Hematopoietic multipotent progenitor cell treated with erythropoietin and hydrocortisone succinate and interleukin-3 and kit ligand, for 15 days (in vitro differentiated cells): ENCODE measurements at regions not wholly inside any gene's neighbourhood (a gene's known extent, or its start where the extent isn't known, plus 50 kb on each side); places are given as distances from the start of the nearest gene placed in this dataset.
"Not testable (repeated sequence)": the region's sequence is repeated elsewhere in the genome, so short reads cannot be mapped to it uniquely, and the experiment has no call there.

Experiments used
- DNase-seq: peaks from one replicate; pipeline ENCODE4 v3.0.0-alpha.2; 2015; ENCODE audit warnings: low spot score

DNA sequence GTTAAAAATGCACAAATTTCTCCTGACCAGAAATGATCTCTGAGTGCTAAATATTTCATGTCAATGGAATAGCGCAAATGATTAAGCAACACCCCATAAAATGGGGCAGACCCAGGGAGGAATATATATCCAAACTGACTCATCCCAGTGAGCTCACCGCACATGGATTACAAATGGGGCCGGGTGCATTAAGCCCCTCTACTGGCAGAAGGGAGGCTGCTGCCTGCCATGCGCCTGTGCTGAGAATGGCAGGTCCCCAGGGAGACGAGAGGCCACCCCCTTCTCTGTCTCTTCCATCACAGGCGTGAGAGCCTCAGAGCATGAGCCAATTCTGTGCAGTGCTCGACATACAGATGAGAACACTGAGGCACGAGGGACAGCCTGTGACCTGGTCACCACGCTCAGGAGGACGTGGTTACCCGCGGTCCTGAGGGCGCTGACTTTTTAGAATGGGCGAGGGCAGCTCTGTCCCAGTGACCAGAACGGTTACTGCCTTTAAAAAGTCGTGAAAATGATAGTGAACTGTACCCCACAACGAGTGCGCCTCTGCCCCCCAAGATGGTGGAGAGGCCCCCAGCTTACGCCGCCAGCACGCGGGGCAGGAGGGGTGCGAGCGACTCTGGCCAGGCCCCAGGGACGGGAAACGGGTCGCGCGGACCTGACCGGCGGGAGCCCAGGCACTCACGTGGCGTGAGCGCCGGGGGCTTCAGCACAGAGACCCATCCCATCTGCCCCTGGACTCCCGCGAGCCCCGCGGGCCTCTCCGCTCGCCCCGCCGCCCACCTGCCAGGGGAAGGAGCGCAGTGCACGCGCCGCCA, 130.2 kb upstream of the ALDH3B2 start:
- DNase-seq, result not testable (repeated sequence)

DNA sequence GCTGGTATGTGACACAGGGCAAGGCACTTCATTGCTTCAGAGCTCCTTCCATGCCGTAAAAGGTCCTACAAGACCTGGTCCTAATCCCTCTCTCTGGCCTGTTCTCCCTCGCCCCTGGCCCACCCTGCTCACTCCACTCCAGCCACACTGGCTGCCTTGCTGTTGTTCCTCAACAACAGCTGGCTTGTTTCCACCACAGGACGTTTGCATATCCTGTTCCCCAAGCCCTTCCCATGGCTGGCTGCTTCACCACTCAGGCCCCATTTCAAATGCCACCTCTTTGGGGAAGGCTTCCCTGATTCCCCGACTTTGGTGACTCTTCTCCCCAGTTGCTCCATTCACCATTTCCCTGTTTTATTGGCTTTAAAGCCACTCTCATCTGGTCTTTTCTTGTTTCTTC, 129.1 kb upstream of the ALDH3B2 start:
- not testable (repeated sequence) for DNase-seq

DNA sequence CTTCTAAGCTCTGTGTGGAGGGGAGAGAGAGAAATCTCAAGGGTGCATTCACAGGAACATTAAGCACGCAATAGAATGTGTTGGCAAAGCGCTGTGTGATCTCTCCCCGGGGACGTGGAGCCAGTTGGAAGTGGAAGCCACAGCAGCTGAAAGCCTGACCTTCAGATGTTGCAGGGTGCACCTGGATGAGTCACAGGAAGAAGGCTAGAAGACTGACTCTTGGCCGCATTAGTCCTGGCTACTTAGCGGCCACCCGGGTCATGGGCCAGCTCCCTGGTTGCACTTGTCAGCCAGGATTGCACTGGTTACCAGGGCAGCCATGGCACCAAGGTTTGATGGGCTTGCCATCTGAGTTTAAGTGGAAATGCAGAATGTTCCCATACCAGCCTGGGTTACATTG, 128.6 kb upstream of the ALDH3B2 start:
- not testable (repeated sequence) for DNase-seq

DNA sequence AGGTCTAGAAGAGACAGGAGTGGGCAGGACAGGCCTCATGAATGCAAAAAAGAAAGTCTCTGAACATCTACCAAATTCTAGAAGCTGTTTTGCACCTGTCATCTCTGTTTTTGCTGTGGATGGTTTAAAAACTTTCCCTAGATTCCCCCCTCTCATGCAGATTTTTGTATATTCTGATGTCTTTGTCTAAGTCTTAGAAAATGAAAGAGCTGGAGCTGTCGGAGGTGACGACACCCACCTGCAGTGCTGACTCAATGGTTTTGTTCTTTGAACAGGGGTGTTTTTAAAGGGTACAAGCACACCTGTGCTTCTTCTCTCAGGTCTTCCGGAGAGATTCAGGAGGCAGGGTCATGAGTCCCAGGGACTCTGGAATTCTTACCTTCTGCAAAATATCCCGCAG, 128.2 kb upstream of the ALDH3B2 start:
- not testable (repeated sequence) for DNase-seq

DNA sequence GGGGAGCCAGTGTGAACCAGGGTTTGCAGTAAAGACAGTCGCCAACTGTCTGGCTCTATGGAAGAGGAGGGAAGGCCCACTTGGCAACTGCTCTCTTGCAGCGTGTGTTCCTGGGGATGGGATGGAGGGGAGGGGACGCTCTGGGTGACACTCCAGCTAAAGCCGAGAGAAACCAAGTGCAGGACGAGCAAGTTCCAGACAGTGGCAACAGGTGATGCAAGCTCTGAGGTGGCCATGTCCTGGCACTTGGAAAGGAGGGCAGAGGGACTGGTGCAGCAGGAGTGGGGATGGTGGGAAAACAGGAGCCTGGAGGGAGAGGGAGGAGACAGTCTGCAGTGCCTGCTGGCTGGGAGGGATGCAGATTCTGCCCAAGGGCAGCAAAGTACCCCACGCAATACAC, 127.0 kb upstream of the ALDH3B2 start:
- DNase-seq, result not testable (repeated sequence)

DNA sequence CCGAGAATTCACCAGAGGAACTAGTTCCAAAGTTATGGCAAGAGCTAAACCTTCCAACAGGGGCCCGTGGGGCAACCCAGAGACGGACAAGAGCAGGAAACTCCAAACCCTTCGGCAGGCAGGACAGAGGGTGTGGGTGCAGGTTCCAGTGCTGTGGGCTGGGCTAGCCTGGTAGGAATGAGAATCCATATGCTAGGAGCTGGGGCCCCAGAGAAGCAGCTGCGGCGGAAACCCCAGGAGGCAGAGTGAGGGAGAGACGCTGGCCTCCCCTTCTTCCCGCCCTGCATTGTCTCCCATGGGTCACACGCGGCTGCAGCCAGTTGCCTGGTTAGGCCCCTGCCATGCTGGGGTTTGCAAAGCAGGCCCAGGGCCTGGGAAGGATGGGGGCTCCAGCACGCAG, 126.2 kb upstream of the ALDH3B2 start:
- DNase-seq, result not testable (repeated sequence)

DNA sequence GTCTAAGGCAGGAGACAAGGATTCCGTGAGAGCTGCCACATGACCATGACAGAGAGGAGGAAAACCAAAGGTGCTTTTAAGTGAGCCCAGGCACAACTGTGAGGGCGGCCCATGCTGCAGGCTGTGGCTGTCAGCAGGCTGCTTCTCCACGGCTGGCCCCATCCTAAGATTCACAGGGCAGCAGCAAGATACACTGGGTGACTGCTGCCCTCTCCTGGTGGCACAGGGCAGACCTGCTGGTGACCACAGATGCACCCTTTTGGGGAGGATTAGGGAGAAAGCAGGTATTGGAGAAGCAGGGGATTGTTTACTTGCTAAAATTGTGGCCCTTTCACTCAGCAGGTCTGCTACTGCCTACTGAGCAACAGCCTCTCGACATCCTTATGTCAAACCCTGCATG, 125.4 kb upstream of the ALDH3B2 start:
- not testable (repeated sequence) for DNase-seq

DNA sequence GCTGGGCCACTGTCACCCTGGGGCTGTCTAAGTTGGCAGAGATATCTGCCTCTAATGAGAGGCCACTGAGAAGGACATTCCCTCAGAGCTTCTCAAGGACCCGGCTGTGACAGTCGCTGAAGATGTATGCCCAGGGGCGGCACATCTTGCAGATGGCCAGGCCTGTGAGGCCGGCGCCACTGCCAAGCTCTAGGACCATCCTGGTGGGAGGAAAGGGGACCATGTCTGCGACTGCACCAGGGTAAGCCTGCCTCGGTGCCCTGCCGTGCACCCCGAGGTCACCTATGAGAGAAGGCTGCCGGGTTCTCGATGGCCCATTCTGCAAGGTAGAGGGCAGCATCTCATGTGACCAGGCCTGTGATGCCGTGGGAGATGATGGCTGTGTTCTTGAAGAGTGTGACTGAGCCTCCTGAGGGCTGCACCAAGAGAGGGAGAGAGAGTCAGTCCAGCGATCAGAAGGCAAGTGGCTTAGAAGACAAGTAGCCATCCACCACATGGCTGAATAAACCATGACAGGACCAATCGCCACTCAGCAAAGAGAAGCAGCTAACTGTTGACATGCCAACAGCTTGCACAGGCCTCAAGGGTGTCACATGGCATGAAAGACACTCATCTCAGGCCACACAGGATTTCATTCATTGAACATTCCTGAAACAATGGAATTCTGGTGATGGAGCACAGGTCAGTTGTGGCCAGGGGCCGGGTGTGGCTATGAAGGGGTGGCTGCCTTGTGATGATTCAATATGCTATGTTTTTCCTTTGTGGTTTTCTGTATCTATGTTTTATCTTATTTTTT, 123.5 kb upstream of the ALDH3B2 start:
- not testable (repeated sequence) for DNase-seq

DNA sequence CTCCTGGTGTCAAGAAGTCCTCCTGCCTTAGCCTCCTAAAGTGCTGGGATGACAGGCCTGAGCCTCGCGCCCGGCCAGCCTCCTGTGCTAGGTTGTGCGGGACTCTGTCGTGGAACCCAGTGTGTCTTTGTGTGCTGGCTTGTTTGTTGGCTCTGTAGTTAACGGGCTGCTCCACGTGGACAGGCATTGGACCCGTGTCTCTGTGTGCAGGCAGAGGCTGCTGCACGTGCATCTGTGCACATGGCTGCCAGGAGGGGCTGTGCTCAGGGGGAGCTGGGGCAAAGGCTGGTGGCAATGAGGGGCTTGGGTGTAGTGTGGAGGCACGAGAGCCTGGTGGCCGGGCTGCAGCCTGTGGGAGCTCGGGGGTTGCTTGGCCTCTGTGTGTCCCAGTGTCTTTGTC, 121.3 kb upstream of the ALDH3B2 start:
- no peak for DNase-seq

DNA sequence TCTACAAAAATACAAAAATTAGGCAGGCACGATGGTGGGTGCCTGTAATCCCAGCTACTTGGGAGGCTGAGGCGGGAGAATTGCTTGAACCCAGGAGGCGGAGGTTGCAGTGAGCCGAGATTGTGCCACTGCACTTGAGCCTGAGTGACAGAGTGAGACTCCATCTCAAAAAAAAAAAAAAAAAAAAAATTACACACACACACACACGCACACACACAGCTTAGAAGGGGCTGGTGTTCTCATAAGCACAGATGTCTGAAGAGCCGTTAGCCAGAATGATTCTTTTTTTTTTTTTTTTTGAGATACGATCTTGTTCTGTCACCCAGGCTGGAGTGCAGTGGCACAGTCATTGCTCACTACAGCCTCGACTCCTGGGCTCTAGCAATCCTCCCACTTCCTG, 119.3 kb upstream of the ALDH3B2 start:
- DNase-seq, result not testable (repeated sequence)

DNA sequence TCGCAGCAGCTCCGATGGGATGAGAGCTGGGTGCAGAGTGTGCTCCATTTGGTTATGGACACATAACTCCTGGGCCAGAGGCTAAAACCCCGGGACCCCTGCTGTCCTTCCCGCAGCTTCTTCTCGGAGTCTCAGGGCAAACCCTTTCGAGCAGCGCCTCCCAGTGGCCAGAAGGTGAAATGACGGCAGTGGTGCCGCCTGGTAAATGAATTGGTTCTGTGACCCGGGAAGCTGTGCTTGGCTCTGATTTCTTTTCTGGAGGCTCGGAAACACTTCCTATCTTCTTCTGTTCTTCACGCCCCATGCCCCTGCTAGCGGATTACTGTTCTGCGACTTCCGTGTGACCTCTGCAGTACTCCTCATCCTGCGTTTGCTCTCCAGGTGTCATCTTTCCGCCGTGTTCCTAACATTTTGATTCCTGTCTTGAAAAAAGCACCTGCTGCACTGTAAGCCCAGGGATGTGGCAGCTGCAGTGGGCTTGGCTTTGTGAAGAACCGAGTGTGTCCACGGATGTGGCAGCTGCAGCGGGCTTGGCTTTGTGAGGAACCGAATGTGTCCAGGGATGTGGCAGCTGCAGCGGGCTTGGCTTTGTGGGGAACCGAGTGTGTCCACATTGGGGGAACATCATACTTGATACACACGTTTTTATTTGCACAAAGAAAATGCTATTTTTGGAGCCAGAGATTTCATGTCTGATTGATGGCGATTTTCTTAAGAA, 118.0 kb upstream of the ALDH3B2 start:
- peak; percentile 6 for DNase-seq

DNA sequence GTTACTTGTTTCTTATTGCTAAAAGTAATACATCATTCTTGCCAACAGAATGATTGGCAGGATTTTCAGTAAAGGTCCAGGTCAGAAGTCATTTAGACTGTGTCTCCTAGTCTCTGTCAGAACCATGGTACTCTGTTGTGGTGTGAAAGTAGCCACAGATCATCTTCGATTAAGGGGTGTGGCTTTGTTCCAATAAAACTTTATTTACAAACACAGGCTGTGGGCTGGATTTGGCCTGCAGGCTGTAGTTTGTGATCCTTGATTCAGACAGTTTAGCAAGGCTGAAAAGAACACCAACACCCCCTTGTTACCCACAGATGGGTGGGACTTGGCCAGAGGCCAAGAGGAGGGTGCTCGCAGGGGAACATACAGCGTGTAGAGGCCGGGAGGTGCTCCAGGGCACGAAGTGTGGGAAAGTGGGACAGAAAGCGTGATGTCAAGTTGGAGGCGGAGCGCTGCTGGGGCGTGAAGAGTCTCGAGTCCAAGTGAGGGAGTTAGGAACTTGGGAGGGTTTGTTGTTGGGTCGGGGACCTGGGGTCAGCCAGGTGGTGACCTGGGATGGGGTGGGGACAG, 117.3 kb upstream of the ALDH3B2 start:
- not testable (repeated sequence) for DNase-seq

DNA sequence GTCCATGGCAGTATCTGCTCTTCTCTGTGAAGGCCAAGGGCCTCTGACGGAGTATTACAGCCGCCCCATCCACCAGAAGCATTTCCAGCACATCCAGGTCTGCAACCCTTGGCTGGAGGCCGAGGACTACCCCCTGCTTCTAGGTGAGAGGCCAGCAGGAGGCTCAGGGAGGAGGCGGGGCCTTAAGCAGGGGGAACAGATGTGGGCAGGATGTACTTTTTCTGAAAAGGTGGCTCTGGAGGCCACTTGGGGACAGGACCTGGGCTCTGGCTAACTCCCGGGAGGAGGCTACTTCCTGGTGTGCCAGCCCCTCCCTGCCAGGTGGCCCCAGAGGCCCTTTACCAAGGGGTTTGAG, 113.9 kb upstream of the ALDH3B2 start:
- DNase-seq, result not testable (repeated sequence)

DNA sequence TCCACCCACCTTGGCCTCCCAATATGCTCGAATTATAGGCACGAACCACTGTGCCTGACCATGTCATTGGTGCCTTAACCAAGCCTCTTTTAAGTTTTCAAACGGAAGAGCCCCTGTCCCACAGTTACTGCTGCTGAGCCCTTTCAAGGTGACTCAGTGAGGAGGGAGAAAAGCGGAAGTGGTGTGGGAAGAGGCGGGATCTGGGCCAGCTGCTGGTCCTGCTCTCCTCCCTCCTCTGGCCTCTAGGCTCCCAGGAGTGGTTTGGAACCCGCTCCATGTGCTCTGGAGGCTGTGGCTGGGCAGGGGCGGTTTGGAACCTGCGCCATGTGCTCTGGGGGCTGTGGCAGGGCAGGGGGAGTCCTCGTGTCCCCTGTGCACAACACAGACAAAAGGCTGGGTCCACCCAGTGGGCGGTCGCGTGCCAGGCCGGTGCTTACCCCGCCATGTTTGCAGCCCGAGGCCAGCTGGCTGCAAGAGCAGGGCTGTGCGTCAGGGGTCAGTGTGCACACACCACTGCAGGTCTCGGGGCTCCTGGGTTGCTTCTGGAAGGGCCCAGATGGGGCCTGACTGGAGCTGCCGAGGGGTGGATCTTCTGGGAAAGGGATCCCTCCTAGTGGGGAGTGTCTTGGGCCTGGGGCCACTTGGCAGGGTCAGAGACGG, 113.4 kb upstream of the ALDH3B2 start:
- DNase-seq, result not testable (repeated sequence)

DNA sequence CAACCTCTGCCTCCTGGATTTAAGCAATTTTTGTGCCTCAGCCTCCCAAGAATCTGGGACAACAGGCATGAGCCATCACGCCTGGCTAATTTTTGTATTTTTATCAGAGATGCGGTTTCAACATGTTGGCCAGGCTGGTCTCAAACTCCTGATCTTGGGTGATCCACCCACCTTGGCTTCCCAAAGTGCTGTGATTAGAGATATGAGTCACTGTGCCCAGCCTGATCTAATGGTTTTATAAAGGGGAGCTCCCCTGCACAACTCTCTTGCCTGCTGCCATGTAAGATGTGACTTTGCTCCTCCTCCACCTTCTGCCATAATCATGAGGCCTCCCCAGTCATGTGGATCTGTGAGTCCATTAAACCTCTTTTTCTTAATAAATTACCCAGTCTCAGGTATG, 107.5 kb upstream of the ALDH3B2 start:
- DNase-seq, result not testable (repeated sequence)

DNA sequence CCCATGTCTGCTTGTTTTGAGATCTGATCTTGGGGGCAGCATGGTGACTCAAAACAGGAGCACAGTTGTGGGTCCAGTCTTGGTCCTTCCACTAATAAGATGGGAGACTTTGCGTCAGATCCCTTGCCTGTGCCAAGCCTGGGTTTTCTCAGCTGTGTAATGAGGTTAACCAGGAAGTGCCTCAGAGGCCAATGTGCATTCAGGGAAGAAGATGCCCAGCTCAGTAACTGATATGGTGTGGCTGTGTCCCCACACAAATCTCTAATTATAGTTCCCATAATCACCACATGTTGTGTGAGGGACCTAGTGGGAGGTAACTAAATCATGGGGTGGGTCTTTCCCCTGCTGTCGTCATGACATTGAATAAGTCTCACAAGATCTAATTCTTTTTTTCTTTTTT, 107.1 kb upstream of the ALDH3B2 start:
- DNase-seq, result not testable (repeated sequence)

DNA sequence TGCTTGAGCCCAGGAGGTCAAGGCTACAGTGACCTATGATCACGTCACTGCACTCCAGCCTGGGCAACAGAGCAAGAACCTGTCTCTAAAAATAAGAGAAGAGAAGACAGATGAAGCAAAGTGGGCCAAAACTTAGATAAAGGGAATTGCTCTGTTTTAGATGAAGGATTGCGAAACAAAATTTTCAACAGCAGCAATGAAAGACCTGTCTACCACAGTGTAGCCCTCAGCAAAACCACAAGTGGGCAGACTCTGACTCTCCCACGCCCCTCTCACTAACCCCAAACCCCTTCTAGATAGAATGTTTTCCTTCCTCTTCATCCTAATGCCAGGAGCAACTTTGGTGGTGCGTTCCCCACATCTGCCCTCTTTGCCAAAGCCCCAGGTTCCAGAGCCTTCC, 105.6 kb upstream of the ALDH3B2 start:
- no peak for DNase-seq

DNA sequence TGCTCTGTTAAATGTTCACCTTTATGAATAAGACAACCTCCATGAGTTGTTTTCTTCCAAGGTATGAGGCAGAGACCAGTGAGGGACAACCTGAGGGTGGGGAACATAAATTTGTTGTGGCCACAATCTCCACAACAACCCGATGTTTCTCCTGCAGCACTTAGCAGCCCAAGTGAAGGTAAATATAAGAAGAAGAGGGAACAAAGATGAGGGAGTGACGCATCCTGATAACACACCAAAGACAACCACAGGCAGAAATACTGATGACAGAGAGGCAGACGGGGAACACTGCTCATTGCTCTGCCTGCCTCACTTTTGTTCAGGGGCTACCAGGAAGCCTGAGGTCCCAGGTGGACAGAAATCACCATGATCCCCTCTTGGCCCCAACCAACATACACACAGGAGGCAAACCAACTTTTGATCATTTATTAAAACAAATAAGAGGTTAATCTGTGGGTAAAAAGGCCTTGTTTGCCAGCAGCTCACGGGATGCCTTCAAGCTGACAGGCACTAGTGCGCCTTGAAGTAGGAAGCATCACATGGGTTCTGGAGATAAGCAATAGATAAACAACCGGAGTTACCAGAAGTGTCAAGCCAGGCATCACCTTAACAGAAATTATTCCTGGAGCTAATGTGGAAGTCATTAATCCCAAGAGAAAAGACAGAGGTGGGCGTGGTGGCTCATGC, 104.9 kb upstream of the ALDH3B2 start:
- not testable (repeated sequence) for DNase-seq

DNA sequence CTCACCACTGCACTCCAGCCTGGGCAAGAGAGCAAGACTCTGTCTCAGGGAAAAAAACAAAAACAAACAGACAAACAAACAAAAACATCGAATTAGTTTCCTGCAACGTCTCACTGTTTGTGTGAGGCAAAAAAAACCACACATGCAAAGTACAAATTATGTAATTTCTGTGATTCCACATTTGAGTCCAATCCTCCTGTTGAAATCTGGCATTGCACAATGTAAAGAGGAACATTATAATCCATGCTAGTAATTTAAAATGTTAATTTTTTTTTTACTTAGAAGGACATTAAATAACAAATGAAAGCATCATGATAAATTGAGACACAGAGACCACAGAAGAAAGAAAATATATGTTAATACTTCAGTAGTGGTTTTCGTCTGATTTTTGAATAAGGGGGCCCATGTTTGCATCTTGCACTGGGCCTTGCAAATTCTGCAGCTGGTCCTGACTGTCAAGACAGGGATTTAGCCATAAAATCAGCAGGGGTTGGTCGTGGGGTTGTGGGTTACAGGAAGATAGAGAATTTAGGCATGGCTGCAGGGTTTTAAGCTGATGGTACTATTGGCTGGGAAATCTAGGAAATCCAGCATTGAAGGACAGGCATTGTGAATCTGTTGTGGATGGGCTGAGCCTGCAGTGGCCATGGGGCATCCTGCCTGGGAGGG, 102.6 kb upstream of the ALDH3B2 start:
- DNase-seq, result no peak

DNA sequence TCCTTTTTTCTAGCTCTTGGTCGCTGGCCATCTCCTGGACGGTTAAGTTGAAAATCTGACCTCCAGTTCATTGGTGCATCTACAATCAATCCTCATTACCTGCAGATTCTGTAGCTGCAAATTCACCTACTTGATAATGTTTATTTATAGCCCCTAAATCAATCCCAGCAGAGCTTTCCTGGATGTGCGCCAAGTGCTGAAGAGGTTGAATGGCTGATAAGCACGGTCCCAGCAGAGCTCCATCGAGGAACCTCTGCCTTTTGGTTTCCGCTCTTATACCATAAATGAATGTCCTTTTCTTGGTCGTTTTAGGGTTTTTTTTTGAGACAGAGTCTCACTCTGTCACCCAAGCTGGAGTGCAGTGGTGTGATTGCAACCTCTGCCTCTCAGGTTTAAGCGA, 99.8 kb upstream of the ALDH3B2 start:
- DNase-seq, result not testable (repeated sequence)
